SKM-1 treated with dmso at 0.1 percent for 144 hours (cell line): ENCODE measurements at regions not wholly inside any gene's neighbourhood (a gene's known extent, or its start where the extent isn't known, plus 50 kb on each side); places are given as distances from the start of the nearest gene placed in this dataset.
"Not testable (repeated sequence)": the region's sequence is repeated elsewhere in the genome, so short reads cannot be mapped to it uniquely, and the experiment has no call there.

Source experiments
- DNase-seq: peaks from one replicate; lab custom pipeline; 2025; ENCODE audit not compliant: unreplicated experiment; lab: John Stamatoyannopoulos, UW

DNA sequence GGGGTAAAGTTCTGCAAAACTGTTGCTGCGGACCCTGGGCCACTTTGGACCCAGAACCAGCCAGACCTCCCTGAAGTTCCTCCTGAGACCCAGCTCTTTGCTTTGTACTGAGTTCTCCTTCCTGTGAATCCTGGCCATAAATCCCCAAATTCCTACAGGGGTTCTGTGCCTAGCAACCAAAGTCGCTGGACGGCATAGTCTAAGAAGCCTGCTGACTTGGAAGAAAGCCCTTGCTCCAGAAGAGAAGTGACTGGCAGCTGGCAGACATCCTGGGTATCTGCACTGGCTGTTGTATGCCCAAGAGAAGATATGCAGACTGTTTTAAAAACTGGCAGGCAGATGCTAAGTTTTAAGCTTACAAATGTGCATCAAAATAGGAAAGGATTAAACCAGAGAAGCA, 99.9 kb upstream of the SLC24A4 start:
- no peak for DNase-seq

- DNase-seq, result no peak
Measured at GRCh38 chr14:92224358-92224954, 98.5 kb upstream of the SLC24A4 start.

DNA sequence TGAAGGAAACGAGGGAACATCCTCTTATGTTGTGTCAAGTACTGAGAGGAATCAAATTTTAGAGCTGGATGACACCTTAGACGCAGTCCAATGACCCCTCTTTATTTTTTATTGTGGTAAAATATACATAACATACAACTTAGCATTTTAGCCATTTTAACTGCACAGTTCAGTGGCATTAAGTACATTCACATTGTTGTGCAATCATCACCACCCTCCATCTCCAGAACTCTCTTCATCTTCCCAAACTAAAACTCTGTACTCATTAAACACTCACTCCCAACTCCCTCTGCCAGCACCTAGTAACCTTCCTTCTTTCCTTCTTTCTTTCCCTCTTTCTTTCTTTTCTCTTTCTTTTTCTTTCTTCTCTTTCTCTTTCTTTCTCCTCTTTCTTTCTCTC, 97.2 kb upstream of the SLC24A4 start:
- DNase-seq, result no peak

GRCh38 chr14:92226166-92226565, 96.8 kb upstream of the SLC24A4 start:
- not testable (repeated sequence) for DNase-seq

DNA sequence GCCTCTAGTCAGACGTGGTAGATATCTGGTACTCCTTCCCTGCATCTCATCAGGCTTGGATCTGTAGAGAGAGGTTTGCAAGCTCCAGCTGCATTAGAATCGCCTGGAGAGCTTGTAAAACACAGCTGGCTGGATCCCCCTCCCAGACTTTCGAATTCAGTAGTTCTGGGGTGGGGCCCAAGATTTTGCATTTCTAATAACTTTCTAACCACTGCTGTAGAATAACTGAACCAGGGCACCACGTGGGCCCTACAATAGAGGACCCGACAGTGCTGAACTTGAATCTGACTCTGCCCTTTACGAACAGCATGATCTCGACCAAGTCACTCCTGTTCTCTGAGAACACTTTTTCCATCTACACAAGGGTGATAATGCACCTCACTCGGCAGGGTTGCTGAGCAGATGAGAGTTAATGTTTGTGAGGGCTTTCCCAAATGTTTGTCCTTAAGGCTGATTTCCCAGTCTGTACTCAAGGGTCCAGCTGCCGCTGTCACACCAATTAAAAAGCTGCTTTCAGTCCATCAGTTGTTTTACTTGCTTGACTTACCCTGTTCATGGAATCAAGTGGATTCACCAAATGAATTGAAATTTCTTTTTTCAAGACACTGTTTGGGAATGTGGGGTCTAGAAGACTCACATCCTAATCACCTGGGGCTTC, 86.6 kb upstream of the SLC24A4 start:
- no peak for DNase-seq

GRCh38 chr14:92240658-92241057, 82.3 kb upstream of the SLC24A4 start:
- no peak for DNase-seq

GRCh38 chr14:92241966-92242595, 80.9 kb upstream of the SLC24A4 start:
- no peak for DNase-seq

GRCh38 chr14:92244805-92245204, 78.2 kb upstream of the SLC24A4 start:
- no peak for DNase-seq

- peak; percentile 30 for DNase-seq
Measured at GRCh38 chr14:92247341-92247740, 75.6 kb upstream of the SLC24A4 start.

- no peak for DNase-seq
Measured at GRCh38 chr14:92247947-92248346, 75.0 kb upstream of the SLC24A4 start.

GRCh38 chr14:92248696-92249095, 74.3 kb upstream of the SLC24A4 start:
- DNase-seq, result no peak

DNA sequence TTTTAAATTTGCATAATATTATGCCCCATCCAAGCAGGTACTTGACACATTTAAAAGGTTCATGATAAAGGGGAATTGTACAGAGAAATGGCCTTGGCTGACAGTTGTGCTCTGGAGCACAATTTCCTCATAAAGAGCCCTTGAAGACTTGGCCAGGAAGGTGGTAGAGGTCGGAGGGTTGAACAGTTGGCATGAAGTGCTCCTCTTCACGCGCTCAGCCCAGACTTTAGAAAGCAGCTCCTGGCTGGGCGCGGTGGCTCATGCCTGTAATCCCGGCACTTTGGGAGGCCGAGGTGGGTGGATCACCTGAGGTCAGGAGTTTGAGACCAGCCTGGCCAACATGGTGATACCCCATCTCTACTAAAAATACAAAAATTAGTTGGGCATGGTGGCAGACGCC, 72.6 kb upstream of the SLC24A4 start:
- not testable (repeated sequence) for DNase-seq

GRCh38 chr14:92252323-92252722, 70.6 kb upstream of the SLC24A4 start:
- no peak for DNase-seq

GRCh38 chr14:92253381-92253894, 69.5 kb upstream of the SLC24A4 start:
- DNase-seq, result no peak

- no peak for DNase-seq
Measured at GRCh38 chr14:92254786-92255185, 68.2 kb upstream of the SLC24A4 start.

- DNase-seq, result no peak
Measured at GRCh38 chr14:92258934-92259333, 64.0 kb upstream of the SLC24A4 start.

- DNase-seq, result no peak
Measured at GRCh38 chr14:92259613-92260357, 63.2 kb upstream of the SLC24A4 start.

DNA sequence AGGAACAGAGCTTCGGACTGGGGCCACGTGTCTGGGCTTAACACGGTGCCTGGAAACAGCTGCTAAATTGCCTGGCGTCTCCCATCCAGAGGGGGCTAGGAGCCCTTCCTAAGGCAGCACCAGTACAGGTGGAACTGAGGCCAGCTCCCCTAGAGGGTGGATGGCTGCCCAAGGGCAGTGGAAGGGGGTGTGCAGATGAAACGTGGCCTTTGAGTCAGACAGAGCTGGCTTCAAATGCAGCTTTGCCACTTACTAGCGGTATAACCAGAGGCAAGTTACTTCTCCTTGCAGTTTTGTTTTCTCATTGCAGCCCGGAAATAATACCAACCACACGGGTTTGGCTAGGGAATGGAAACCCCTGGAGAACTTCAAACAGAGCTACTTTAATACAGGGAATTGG, 59.3 kb upstream of the SLC24A4 start:
- DNase-seq, result no peak

- DNase-seq, result no peak
Measured at GRCh38 chr14:92264195-92264594, 58.8 kb upstream of the SLC24A4 start.

DNA sequence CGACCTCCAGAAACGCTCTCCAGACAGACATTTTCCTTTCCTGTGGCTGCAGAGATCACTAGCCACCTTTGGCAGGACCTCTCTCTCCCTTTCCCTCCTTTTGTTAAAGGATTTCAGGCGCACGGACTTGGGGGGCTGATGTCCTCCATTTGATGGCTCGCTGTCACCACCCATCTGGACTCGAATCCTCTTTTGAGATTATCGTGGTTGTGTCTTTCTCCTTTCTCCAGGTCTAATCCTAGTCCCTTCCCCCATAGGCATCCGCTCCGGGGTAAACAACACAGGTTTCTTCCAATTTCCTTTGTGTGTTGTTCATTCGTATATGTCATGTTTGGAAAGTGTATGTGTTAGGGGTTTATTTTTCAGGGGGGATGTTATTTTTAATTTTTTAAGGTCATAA, 56.7 kb upstream of the SLC24A4 start:
- no peak for DNase-seq
